CD14-positive monocyte (primary cell): ENCODE measurements at regions not wholly inside any gene's neighbourhood (a gene's known extent, or its start where the extent isn't known, plus 50 kb on each side); places are given as distances from the start of the nearest gene placed in this dataset.

Experiments used
- DNase-seq, 3 donors: peaks; one replicate each; pipeline ENCODE4 v3.0.0-alpha.2; 2011 to 2022
- H2AFZ ChIP-seq: 2 replicates; pipeline ENCODE4 v1.6.0; 2012; ENCODE audit warnings: mild to moderate bottlenecking, low read depth, low read length, inconsistent platforms; ENCODE audit not compliant: insufficient read depth, poor library complexity, severe bottlenecking
- H3K27ac ChIP-seq, 2 donors: 1 replicate in 1 of 2; 2 replicates in 1 of 2; pipeline ENCODE4 v1.5.1; 2012 to 2013; ENCODE audit warnings: low read length in 2 of 2, control low read depth in 1 of 2, inconsistent platforms in 1 of 2, low read depth in 1 of 2, mild to moderate bottlenecking in 1 of 2
- H3K27me3 ChIP-seq, 2 donors: one replicate each; pipeline versions ENCODE4 v1.6.0 to v1.6.1; 2011 to 2013; ENCODE audit warnings: low read length in 2 of 2; ENCODE audit not compliant: control insufficient read depth in 2 of 2, insufficient read depth in 2 of 2
- H3K36me3 ChIP-seq, 2 donors: replicated peaks in 1 of 2; 1 replicate in 1 of 2; 2 replicates in 1 of 2; pipeline versions ENCODE4 v1.5.1 to v1.6.1; 2012 to 2013; ENCODE audit warnings: low read length in 2 of 2, control low read depth in 1 of 2, inconsistent platforms in 1 of 2, mild to moderate bottlenecking in 1 of 2; ENCODE audit not compliant: insufficient read depth in 2 of 2, control insufficient read depth in 1 of 2
- H3K4me1 ChIP-seq, 2 donors: 1 replicate in 1 of 2; 2 replicates in 1 of 2; pipeline versions ENCODE4 v1.5.1 to v1.6.1; 2012 to 2013; ENCODE audit warnings: low read length in 2 of 2, control low read depth in 1 of 2, inconsistent platforms in 1 of 2, mild to moderate bottlenecking in 1 of 2, moderate library complexity in 1 of 2; ENCODE audit not compliant: insufficient read depth in 2 of 2, control insufficient read depth in 1 of 2
- H3K4me2 ChIP-seq: replicated peaks from 2 replicates; pipeline ENCODE3; 2012; ENCODE audit warnings: low read length, moderate library complexity, mild to moderate bottlenecking; ENCODE audit not compliant: poor library complexity, severe bottlenecking; ENCODE audit errors: extremely low read depth
- H3K4me3 ChIP-seq, 3 experiments: fragments of 200-600 bp in 1 of 3; sonication (generic) in 1 of 3; replicated peaks in 1 of 3; 1 replicate in 2 of 3; 2 replicates in 1 of 3; pipeline ENCODE4 v1.5.1; 2011 to 2013; ENCODE audit warnings: low read length in 3 of 3, mild to moderate bottlenecking in 3 of 3, control low read depth in 2 of 3, low read depth in 2 of 3, inconsistent platforms in 1 of 3, moderate library complexity in 1 of 3
- H3K79me2 ChIP-seq: 2 replicates; pipeline ENCODE4 v1.6.0; 2012; ENCODE audit warnings: mild to moderate bottlenecking, control low read depth, inconsistent platforms, low read length, moderate library complexity; ENCODE audit not compliant: insufficient read depth
- H3K9ac ChIP-seq: 2 replicates; pipeline ENCODE4 v1.6.0; 2017; ENCODE audit warnings: low read length, mild to moderate bottlenecking; ENCODE audit not compliant: insufficient read depth, poor library complexity, severe bottlenecking
- H3K9me3 ChIP-seq, 2 donors: replicated peaks in 1 of 2; 1 replicate in 1 of 2; 2 replicates in 1 of 2; pipeline versions ENCODE4 v1.5.1 to v1.6.1; 2012 to 2013; ENCODE audit warnings: low read length in 2 of 2, control low read depth in 1 of 2; ENCODE audit not compliant: control insufficient read depth in 1 of 2, insufficient read depth in 1 of 2
- H4K20me1 ChIP-seq: 2 replicates; pipeline ENCODE4 v1.6.0; 2012; ENCODE audit warnings: mild to moderate bottlenecking, low read length, control low read depth, moderate library complexity; ENCODE audit not compliant: insufficient read depth
- H3K27ac Mint-ChIP-seq, 7 donors: one replicate each; pipeline ENCODE4 v1.8.0; 2020; ENCODE audit warnings: mild to moderate bottlenecking in 7 of 7, mixed read lengths in 7 of 7, moderate library complexity in 6 of 7, inconsistent platforms in 2 of 7
- H3K27me3 Mint-ChIP-seq, 3 donors: one replicate each; pipeline ENCODE4 v1.8.0; 2021 to 2022; ENCODE audit warnings: low read depth in 3 of 3, mild to moderate bottlenecking in 3 of 3, mixed read lengths in 3 of 3, moderate library complexity in 3 of 3, inconsistent platforms in 1 of 3
- H3K36me3 Mint-ChIP-seq, 2 donors: one replicate each; pipeline ENCODE4 v1.8.0; 2020; ENCODE audit warnings: mixed read lengths in 2 of 2, inconsistent platforms in 1 of 2, mild to moderate bottlenecking in 1 of 2
- H3K4me1 Mint-ChIP-seq: one replicate; pipeline ENCODE4 v1.8.0; 2020; ENCODE audit warnings: mild to moderate bottlenecking, mixed read lengths
- H3K4me3 Mint-ChIP-seq, 2 donors: one replicate each; pipeline ENCODE4 v1.8.0; 2020; ENCODE audit warnings: mild to moderate bottlenecking in 2 of 2, mixed read lengths in 2 of 2, moderate library complexity in 1 of 2
- H3K9me3 Mint-ChIP-seq, 7 donors: one replicate each; pipeline ENCODE4 v1.8.0; 2020 to 2022; ENCODE audit warnings: mixed read lengths in 7 of 7, mild to moderate bottlenecking in 6 of 7, moderate library complexity in 6 of 7, inconsistent platforms in 2 of 7
- CTCF ChIP-seq: fragments of 200-600 bp; IDR thresholded peaks from one replicate; pipeline ENCODE4 v1.8.0; 2022; ENCODE audit warnings: antibody characterized with exemption, mild to moderate bottlenecking
- WGBS: methylation state at CpG from one replicate; pipeline ENCODE4 v1.1.5; 2013; ENCODE audit warnings: missing lambda C conversion rate; ENCODE audit not compliant: insufficient coverage; 5-methylcytosine and 5-hydroxymethylcytosine counted together
- intact Hi-C, 2 donors: fragments of 100-400 bp; cut with micrococcal nuclease; formaldehyde crosslinking; loops; one replicate each; pipeline versions ENCODE4 v1.15.0 to v1.15.1; 2023

DNA sequence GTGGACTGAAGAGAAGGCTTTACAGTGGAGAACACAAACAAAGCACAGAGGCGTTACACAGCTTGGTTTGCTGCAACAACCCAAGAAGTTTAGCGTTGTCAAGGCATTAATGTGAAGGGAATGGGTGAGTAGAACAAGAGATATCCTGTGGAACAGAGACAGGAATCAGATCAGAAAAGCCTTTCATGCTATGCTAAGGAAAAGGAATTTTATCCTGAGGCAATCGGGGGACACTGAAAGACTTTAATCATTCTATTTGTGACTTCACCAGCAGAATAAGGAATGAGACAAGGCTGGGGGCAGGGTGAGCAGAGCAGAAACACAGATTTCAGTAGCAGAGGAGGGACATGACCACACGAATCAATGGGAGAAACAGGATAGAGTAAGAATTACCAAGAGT lies 600.7 kb downstream of the IRS1 start:
- H3K27ac ChIP-seq = no peak overlapping the region
- no peak overlapping the region for H3K4me3 Mint-ChIP-seq
- no peaks in the 10 kb centered on the region for H3K4me1 ChIP-seq
- TF ChIP-seq CTCF = no peak
- H3K27me3 ChIP-seq = no peaks in the 10 kb centered on the region
- peaks cover 0 to 2% (median 0%) of the 10 kb centered on the region in 3 donors for H3K27me3 Mint-ChIP-seq
- 100% methylated on average over 2 of the region's 4 CpGs for WGBS
- H2AFZ ChIP-seq = no peak overlapping the region
- no peak for DNase-seq
- no peaks in the 10 kb centered on the region for H4K20me1 ChIP-seq
- no peaks in the 10 kb centered on the region for H3K4me1 Mint-ChIP-seq
- no peak overlapping the region for H3K27ac Mint-ChIP-seq
- peaks cover 0 to 3% (median 0%) of the 10 kb centered on the region in 7 donors for H3K9me3 Mint-ChIP-seq
- no peaks in the 10 kb centered on the region for H3K9me3 ChIP-seq
- no peaks in the 10 kb centered on the region for H3K36me3 Mint-ChIP-seq
- H3K9ac ChIP-seq = no peak overlapping the region
- H3K4me2 ChIP-seq = no peak overlapping the region
- H3K4me3 ChIP-seq = no peak overlapping the region
- H3K79me2 ChIP-seq = no peaks in the 10 kb centered on the region
- intact Hi-C loops = no loop called here
- H3K36me3 ChIP-seq = no peaks in the 10 kb centered on the region

DNA sequence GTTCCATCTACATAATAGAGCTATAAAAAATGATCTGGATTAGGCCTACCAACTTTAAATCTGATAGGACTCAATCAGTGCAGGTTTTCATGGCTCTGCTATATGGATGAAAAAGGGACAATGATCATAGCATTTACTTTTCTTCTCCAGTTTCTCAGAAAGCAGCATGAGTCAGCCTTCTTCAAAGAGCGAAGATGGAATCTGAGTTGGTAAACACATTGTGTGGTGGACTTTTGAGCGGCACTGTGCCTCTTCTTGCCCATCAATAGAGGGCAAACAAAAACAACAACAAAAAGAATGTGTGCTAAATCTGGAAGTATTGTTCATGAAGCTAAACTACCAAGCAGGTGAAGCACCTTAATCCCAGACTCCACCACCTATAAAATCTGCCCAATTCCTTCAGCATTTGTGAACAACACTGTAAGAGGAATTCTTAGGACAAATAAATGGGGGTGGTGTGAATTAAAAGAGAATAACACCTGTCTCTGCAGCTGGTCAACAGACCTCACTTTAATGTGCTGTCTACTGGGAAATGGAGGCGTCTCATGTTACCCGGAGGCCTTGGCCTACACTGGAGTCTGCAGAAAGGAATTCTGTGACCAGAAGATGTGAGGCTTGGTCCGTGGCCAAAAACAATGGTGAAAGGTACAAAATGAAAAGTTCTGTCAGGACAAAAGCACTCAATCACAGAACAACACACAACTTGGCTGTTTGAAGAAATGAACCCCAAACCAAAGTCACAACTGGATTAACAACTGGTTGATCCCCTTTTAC lies 609.0 kb downstream of the IRS1 start:
- Mint-ChIP-seq H3K9me3 (peaks cover 0 to 3% (median 0%) of the 10 kb centered on the region in 7 donors), H3K27ac (no peak overlapping the region), H3K27me3 (peaks cover 0 to 2% (median 0%) of the 10 kb centered on the region in 3 donors), H3K36me3 (no peaks in the 10 kb centered on the region), H3K4me1 (peaks cover 2% of the 10 kb centered on the region), H3K4me3 (no peak overlapping the region)
- H3K79me2 ChIP-seq = no peaks in the 10 kb centered on the region
- H3K27me3 ChIP-seq = no peaks in the 10 kb centered on the region
- peaks cover 2 to 3% of the 10 kb centered on the region in 2 donors for H3K4me1 ChIP-seq
- no peaks in the 10 kb centered on the region for H3K9me3 ChIP-seq
- H3K27ac ChIP-seq = no peak overlapping the region
- no peaks in the 10 kb centered on the region for H3K36me3 ChIP-seq
- TF ChIP-seq CTCF = no peak
- H3K4me3 ChIP-seq = no peak overlapping the region
- WGBS = 100% methylated on average over 3 of the region's 5 CpGs
- H4K20me1 ChIP-seq = no peaks in the 10 kb centered on the region
- no peak overlapping the region for H3K9ac ChIP-seq
- H3K4me2 ChIP-seq = no peak overlapping the region
- H2AFZ ChIP-seq = peak overlapping the region; percentile 12
- intact Hi-C loops = no loop called here
- no peak for DNase-seq
